ENCODE measurements at regions not wholly inside any gene's neighbourhood (a gene's known extent, or its start where the extent isn't known, plus 50 kb on each side); places are given as distances from the start of the nearest gene placed in this dataset.

- TF ChIP-seq CTCF (conservative IDR thresholded peaks at IDR 0.05 in 1 of 2, IDR thresholded peaks at IDR 0.05 in 1 of 2; ENCODE audit: extremely low read depth in 1 of 2, insufficient read depth in 1 of 2, low read depth in 1 of 2, low read length in 2 of 2) (no peak), EZH2 (IDR thresholded peaks at IDR 0.05; ENCODE audit: borderline replicate concordance, low read length) (no peak)
Measured at GRCh38 chr12:20201733-20202132, 166.6 kb upstream of the PDE3A start.

Data from mammary epithelial cell (primary cell).